ENCODE measurements at regions not wholly inside any gene's neighbourhood (a gene's known extent, or its start where the extent isn't known, plus 50 kb on each side); places are given as distances from the start of the nearest gene placed in this dataset.

GRCh38 chr4:138916763-138917162, 98.8 kb upstream of the NOCT start:
- TF ChIP-seq ZFP30 (CRISPR knock-in tag; IDR thresholded peaks at IDR 0.05) (no peak), PPARA (CRISPR knock-in tag; IDR thresholded peaks at IDR 0.05; ENCODE audit: borderline replicate concordance) (no peak), GLIS3 (CRISPR knock-in tag; IDR thresholded peaks at IDR 0.05) (no peak), RARB (CRISPR knock-in tag; IDR thresholded peaks at IDR 0.05) (no peak), TOX (CRISPR knock-in tag; IDR thresholded peaks at IDR 0.05; ENCODE audit: borderline replicate concordance) (no peak), ZNF8 (CRISPR knock-in tag; IDR thresholded peaks at IDR 0.05) (no peak), BACH2 (CRISPR knock-in tag; IDR thresholded peaks at IDR 0.05; ENCODE audit: borderline replicate concordance) (no peak), SNAI2 (CRISPR knock-in tag; IDR thresholded peaks at IDR 0.05) (no peak), TCF4 (CRISPR knock-in tag; IDR thresholded peaks at IDR 0.05; ENCODE audit: borderline replicate concordance) (no peak), ESRRG (CRISPR knock-in tag; IDR thresholded peaks at IDR 0.05) (no peak)
- TF ChIP-seq, protein P1, sequence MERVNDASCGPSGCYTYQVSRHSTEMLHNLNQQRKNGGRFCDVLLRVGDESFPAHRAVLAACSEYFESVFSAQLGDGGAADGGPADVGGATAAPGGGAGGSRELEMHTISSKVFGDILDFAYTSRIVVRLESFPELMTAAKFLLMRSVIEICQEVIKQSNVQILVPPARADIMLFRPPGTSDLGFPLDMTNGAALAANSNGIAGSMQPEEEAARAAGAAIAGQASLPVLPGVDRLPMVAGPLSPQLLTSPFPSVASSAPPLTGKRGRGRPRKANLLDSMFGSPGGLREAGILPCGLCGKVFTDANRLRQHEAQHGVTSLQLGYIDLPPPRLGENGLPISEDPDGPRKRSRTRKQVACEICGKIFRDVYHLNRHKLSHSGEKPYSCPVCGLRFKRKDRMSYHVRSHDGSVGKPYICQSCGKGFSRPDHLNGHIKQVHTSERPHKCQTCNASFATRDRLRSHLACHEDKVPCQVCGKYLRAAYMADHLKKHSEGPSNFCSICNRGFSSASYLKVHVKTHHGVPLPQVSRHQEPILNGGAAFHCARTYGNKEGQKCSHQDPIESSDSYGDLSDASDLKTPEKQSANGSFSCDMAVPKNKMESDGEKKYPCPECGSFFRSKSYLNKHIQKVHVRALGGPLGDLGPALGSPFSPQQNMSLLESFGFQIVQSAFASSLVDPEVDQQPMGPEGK (CRISPR knock-in tag; IDR thresholded peaks at IDR 0.05; ENCODE audit: borderline replicate concordance) = no peak

Data from SK-N-SH treated with all-trans-retinoic acid at 6 μM for 48 hours (cell line).